Erythroblast (primary cell): ENCODE measurements at regions not wholly inside any gene's neighbourhood (a gene's known extent, or its start where the extent isn't known, plus 50 kb on each side); places are given as distances from the start of the nearest gene placed in this dataset.

ENCODE experiments used
- GATA1 ChIP-seq: IDR thresholded peaks from 2 replicates; pipeline ENCODE4 v1.6.1; 2011; ENCODE audit warnings: low read depth, mild to moderate bottlenecking, control low read depth, low read length, moderate library complexity
- POLR2A ChIP-seq: IDR thresholded peaks from 2 replicates; pipeline ENCODE4 v1.6.1; 2011; ENCODE audit warnings: mild to moderate bottlenecking, low read length

DNA sequence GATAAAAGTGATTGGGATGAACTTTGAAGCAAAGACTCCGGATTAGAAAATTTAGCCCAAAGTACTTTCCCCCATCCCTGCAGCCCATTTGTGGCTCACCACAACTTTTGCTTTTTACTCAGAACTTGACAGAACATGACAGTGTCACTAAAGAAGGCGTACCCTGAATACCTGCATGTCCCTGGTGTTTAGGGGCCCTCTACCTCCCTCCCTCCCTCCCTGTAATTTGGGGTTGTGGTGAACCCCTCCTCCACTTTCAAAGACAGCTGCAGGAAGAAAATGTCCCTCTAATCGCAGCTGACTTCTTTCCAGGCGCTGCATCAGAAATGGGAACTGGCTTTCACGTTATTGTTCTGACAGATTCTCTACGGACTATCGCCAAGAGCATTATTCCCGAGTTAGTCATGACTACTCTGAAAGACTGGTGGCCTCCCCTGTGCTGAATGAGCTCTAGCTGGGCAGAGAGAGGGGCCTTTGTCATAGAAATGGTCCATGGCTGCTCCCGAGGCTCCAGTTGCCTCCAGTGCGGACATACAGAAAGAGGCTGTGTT lies 93.2 kb upstream of the ARHGEF3 start:
- TF ChIP-seq POLR2A: no peak
- TF ChIP-seq GATA1: no peak
